ENCODE measurements at regions not wholly inside any gene's neighbourhood (a gene's known extent, or its start where the extent isn't known, plus 50 kb on each side); places are given as distances from the start of the nearest gene placed in this dataset.

- DNase-seq (ENCODE audit: low read depth in 2 of 2) = no peak
Measured at GRCh38 chr20:22791396-22791795, 207.0 kb upstream of the FOXA2 start.

GRCh38 chr20:22791877-22792525 lies 207.6 kb upstream of the FOXA2 start:
- DNase-seq (ENCODE audit: low read depth in 2 of 2) = no peak

- no peak for DNase-seq (ENCODE audit: low read depth in 2 of 2)
Measured at GRCh38 chr20:22794200-22794599, 209.8 kb upstream of the FOXA2 start.

GRCh38 chr20:22795433-22795832 lies 211.1 kb upstream of the FOXA2 start:
- DNase-seq (ENCODE audit: low read depth in 2 of 2) = no peak

- DNase-seq (ENCODE audit: low read depth in 2 of 2) = no peak
Measured at GRCh38 chr20:22795871-22796270, 211.5 kb upstream of the FOXA2 start.

GRCh38 chr20:22796469-22797077 lies 212.2 kb upstream of the FOXA2 start:
- DNase-seq (ENCODE audit: low read depth in 2 of 2) = no peak

GRCh38 chr20:22797103-22797502 lies 212.7 kb upstream of the FOXA2 start:
- DNase-seq (ENCODE audit: low read depth in 2 of 2) = no peak

GRCh38 chr20:22799687-22800086 lies 215.3 kb upstream of the FOXA2 start:
- no peak for DNase-seq (ENCODE audit: low read depth in 2 of 2)

- no peak for DNase-seq (ENCODE audit: low read depth in 2 of 2)
Measured at GRCh38 chr20:22800129-22800528, 215.8 kb upstream of the FOXA2 start.

GRCh38 chr20:22801528-22801927 lies 217.2 kb upstream of the FOXA2 start:
- DNase-seq (ENCODE audit: low read depth in 2 of 2) = no peak

- DNase-seq (ENCODE audit: low read depth in 2 of 2) = no peak
Measured at GRCh38 chr20:22802296-22802695, 217.9 kb upstream of the FOXA2 start.

GRCh38 chr20:22805219-22805618 lies 220.8 kb upstream of the FOXA2 start:
- no peak for DNase-seq (ENCODE audit: low read depth in 2 of 2)

GRCh38 chr20:22805996-22806395 lies 221.6 kb upstream of the FOXA2 start:
- no peak for DNase-seq (ENCODE audit: low read depth in 2 of 2)

- DNase-seq (ENCODE audit: low read depth in 2 of 2) = no peak
Measured at GRCh38 chr20:22807045-22807444, 222.7 kb upstream of the FOXA2 start.

- DNase-seq (ENCODE audit: low read depth in 2 of 2) = no peak
Measured at GRCh38 chr20:22807646-22808244, 223.4 kb upstream of the FOXA2 start.

GRCh38 chr20:22808628-22809027 lies 224.3 kb upstream of the FOXA2 start:
- DNase-seq (ENCODE audit: low read depth in 2 of 2) = no peak

GRCh38 chr20:22810030-22810429 lies 225.1 kb upstream of the SSTR4 start:
- no peak for DNase-seq (ENCODE audit: low read depth in 2 of 2)

GRCh38 chr20:22810626-22811569 lies 224.2 kb upstream of the SSTR4 start:
- DNase-seq (ENCODE audit: low read depth in 2 of 2) = no peak

- no peak for DNase-seq (ENCODE audit: low read depth in 2 of 2)
Measured at GRCh38 chr20:22814471-22815205, 220.5 kb upstream of the SSTR4 start.

GRCh38 chr20:22815206-22815551 lies 219.9 kb upstream of the SSTR4 start:
- no peak for DNase-seq (ENCODE audit: low read depth in 2 of 2)

GRCh38 chr20:22815603-22816315 lies 219.4 kb upstream of the SSTR4 start:
- no peak for DNase-seq (ENCODE audit: low read depth in 2 of 2)

Measured in stimulated activated CD4-positive, alpha-beta T cell treated with anti-CD3 and anti-CD28 coated beads, Interleukin-1b, Interleukin-23, amount 100 ng/mL, for 4 hours (primary cell).